K562 (cell line): ENCODE measurements at regions not wholly inside any gene's neighbourhood (a gene's known extent, or its start where the extent isn't known, plus 50 kb on each side); places are given as distances from the start of the nearest gene placed in this dataset.

Source experiments
- ATAC-seq: fragments of 200-7000 bp; cut with Tn5 transposase; 3 replicates; pipeline ENCODE4 v1.9.1; 2020; ENCODE audit warnings: moderate library complexity
- BruUV-seq: library from RNA; stranded (reverse); fragments of 400-500 nt; replicated peaks from 2 replicates; lab custom pipeline; 2021; lab: Mats Ljungman, UMichigan
- CTCF ChIA-PET: fragments of 300-600 bp; formaldehyde crosslinking; extraction: SDS; loops from one replicate; lab custom pipeline; 2021; ENCODE audit warnings: low intra/inter-chr PET ratio; lab: Yijun Ruan, JAX
- POLR2A ChIA-PET: fragments of 300-600, 350-650 bp; sonication (Branson Sonifier 250); formaldehyde crosslinking; extraction: SDS; loops from one replicate; lab custom pipeline; 2021; ENCODE audit warnings: antibody characterized with exemption, inconsistent platforms; lab: Yijun Ruan, JAX
- DNase-seq, 4 experiments: peaks; one replicate each; pipeline versions ENCODE4 v3.0.0 to v3.0.0-alpha.2; 2011 to 2018; ENCODE audit warnings: low spot score in 3 of 4, mixed read lengths in 3 of 4; ENCODE audit errors: extremely low read depth in 1 of 4
- FAIRE-seq: peaks from 2 replicates; lab custom pipeline; 2011; peaks lifted over from hg19 to GRCh38; lab: Jason Lieb, UNC
- H2AFZ ChIP-seq: 2 replicates; pipeline ENCODE4 v1.6.0; 2011; ENCODE audit warnings: low read depth, low read length, control low read depth, inconsistent platforms
- H3K27ac ChIP-seq: fragments of 200-600 bp; 3 replicates; pipeline ENCODE4 v1.8.0; 2011; ENCODE audit warnings: low read depth, mild to moderate bottlenecking, control low read depth, inconsistent platforms, low read length, moderate library complexity, mixed read lengths; ENCODE audit errors: extremely low read depth
- H3K27me3 ChIP-seq, 2 experiments: fragments of 300-600 bp in 1 of 2; 2 replicates in 1 of 2; 3 replicates in 1 of 2; pipeline versions ENCODE4 v1.6.0 to v1.8.0; 2011; ENCODE audit warnings: inconsistent platforms in 2 of 2, low read length in 2 of 2, mild to moderate bottlenecking in 1 of 2, mixed read lengths in 1 of 2, moderate library complexity in 1 of 2; ENCODE audit not compliant: control insufficient read depth in 2 of 2, insufficient read depth in 2 of 2
- H3K36me3 ChIP-seq: fragments of 300-600 bp; 3 replicates; pipeline ENCODE4 v1.8.0; 2011; ENCODE audit warnings: mild to moderate bottlenecking, low read length, inconsistent platforms; ENCODE audit not compliant: control insufficient read depth, insufficient read depth
- H3K4me1 ChIP-seq, 2 experiments: fragments of 200-600 bp in 1 of 2; replicated peaks in 1 of 2; 2 replicates in 1 of 2; 3 replicates in 1 of 2; pipeline versions ENCODE4 v1.5.1 to v1.8.0; 2011; ENCODE audit warnings: inconsistent platforms in 2 of 2, low read length in 2 of 2, mild to moderate bottlenecking in 1 of 2, mixed read lengths in 1 of 2, moderate library complexity in 1 of 2; ENCODE audit not compliant: control insufficient read depth in 2 of 2, insufficient read depth in 2 of 2
- H3K4me2 ChIP-seq: 2 replicates; pipeline ENCODE4 v1.6.1; 2011; ENCODE audit warnings: low read length, control low read depth, inconsistent platforms, mixed read lengths; ENCODE audit not compliant: insufficient read depth
- H3K4me3 ChIP-seq: fragments of 200-600 bp; sonication (generic), shearing (Covaris generic); 2 replicates; pipeline ENCODE4 v1.5.1; 2016; ENCODE audit warnings: control low read depth, inconsistent platforms
- H3K79me2 ChIP-seq: fragments of 200-600 bp; 3 replicates; pipeline ENCODE4 v1.8.0; 2011; ENCODE audit warnings: low read length, inconsistent platforms; ENCODE audit not compliant: control insufficient read depth, insufficient read depth
- H3K9ac ChIP-seq, 2 experiments: 2 replicates each; pipeline versions ENCODE4 v1.6.0 to v1.6.1; 2011; ENCODE audit warnings: low read depth in 2 of 2, low read length in 2 of 2, control low read depth in 1 of 2, inconsistent platforms in 1 of 2, mild to moderate bottlenecking in 1 of 2, mixed read lengths in 1 of 2; ENCODE audit not compliant: insufficient read depth in 1 of 2
- H3K9me1 ChIP-seq: one replicate; pipeline ENCODE4 v1.6.0; 2011; ENCODE audit warnings: inconsistent platforms, mild to moderate bottlenecking, low read length, moderate library complexity; ENCODE audit not compliant: control insufficient read depth, insufficient read depth
- H3K9me3 ChIP-seq: replicated peaks from 2 replicates; pipeline ENCODE4 v1.5.1; 2011; ENCODE audit warnings: low read depth, low read length, inconsistent platforms; ENCODE audit not compliant: control insufficient read depth, insufficient read depth
- H4K20me1 ChIP-seq: replicated peaks from 2 replicates; pipeline ENCODE4 v1.6.1; 2011; ENCODE audit warnings: low read length, inconsistent platforms, mixed read lengths; ENCODE audit not compliant: control insufficient read depth, insufficient read depth
- FIP1L1 ChIP-seq: fragments of 200-400 bp; formaldehyde crosslinking; IDR thresholded peaks from 2 replicates; pipeline ENCODE4 v1.6.1; 2018; ENCODE audit warnings: mild to moderate bottlenecking, low read depth, low read length; ENCODE audit not compliant: poor library complexity, severe bottlenecking
- MTA3 ChIP-seq: fragments of 450-650 bp; formaldehyde crosslinking; IDR thresholded peaks from 2 replicates; pipeline ENCODE4 v1.6.1; 2017; ENCODE audit warnings: mild to moderate bottlenecking, borderline replicate concordance
- RERE ChIP-seq: sonication (generic); formaldehyde crosslinking; IDR thresholded peaks from 2 replicates; pipeline ENCODE4 v1.8.0; 2023; ENCODE audit warnings: missing genetic modification reagents, mild to moderate bottlenecking, borderline replicate concordance
- RNF2 ChIP-seq: sonication (generic); IDR thresholded peaks from 2 replicates; pipeline ENCODE4 v1.6.1; 2016
- TEAD2 ChIP-seq: fragments of 450-650 bp; IDR thresholded peaks from 2 replicates; pipeline ENCODE4 v1.6.1; 2016; ENCODE audit warnings: missing genetic modification characterization, control low read depth, missing compliant biosample characterization
- ZNF174 ChIP-seq: fragments of 250-450 bp; sonication (Bioruptor Pico); IDR thresholded peaks from 2 replicates; pipeline ENCODE4 v1.4.0; 2020; ENCODE audit warnings: mild to moderate bottlenecking
- WGBS: fragments of 100-300 bp; shearing (Covaris generic); methylation state at CpG from one replicate; pipeline ENCODE4 v1.1.6; 2016; ENCODE audit warnings: low coverage, mixed read lengths; ENCODE audit not compliant: insufficient coverage; ENCODE audit errors: missing lambda C conversion rate; 5-methylcytosine and 5-hydroxymethylcytosine counted together
- in situ Hi-C: fragments of 300-500 bp; cut with MboI; formaldehyde crosslinking; loops from 4 replicates; pipeline ENCODE4 v1.15.0; 2018; ENCODE audit warnings: inconsistent platforms, mixed read lengths
- intact Hi-C: fragments of 100-400 bp; cut with micrococcal nuclease; formaldehyde crosslinking; loops from 2 replicates; pipeline ENCODE4 v1.14.2; 2022
- TF ChIP-seq, protein P1 (sequence below), 2 experiments: fragments of 150-350 bp in 1 of 2; IDR thresholded peaks; 2 replicates each; pipeline ENCODE4 v1.6.1; 2012 to 2016; ENCODE audit warnings: low read depth in 2 of 2, low read length in 2 of 2, mild to moderate bottlenecking in 1 of 2, moderate library complexity in 1 of 2

GRCh38 chr6:15882915-15883314, 220.1 kb upstream of the DTNBP1 start:
- ATAC-seq = no peak
- WGBS = 64% methylated on average over 6 of the region's 6 CpGs
- CTCF ChIA-PET = no interaction called here
- TF ChIP-seq RNF2 (no peak), MTA3 (no peak), RERE (CRISPR knock-in tag) (no peak), ZNF174 (CRISPR knock-in tag) (no peak), TEAD2 (tag) (no peak), FIP1L1 (no peak)
- TF ChIP-seq, protein P1, sequence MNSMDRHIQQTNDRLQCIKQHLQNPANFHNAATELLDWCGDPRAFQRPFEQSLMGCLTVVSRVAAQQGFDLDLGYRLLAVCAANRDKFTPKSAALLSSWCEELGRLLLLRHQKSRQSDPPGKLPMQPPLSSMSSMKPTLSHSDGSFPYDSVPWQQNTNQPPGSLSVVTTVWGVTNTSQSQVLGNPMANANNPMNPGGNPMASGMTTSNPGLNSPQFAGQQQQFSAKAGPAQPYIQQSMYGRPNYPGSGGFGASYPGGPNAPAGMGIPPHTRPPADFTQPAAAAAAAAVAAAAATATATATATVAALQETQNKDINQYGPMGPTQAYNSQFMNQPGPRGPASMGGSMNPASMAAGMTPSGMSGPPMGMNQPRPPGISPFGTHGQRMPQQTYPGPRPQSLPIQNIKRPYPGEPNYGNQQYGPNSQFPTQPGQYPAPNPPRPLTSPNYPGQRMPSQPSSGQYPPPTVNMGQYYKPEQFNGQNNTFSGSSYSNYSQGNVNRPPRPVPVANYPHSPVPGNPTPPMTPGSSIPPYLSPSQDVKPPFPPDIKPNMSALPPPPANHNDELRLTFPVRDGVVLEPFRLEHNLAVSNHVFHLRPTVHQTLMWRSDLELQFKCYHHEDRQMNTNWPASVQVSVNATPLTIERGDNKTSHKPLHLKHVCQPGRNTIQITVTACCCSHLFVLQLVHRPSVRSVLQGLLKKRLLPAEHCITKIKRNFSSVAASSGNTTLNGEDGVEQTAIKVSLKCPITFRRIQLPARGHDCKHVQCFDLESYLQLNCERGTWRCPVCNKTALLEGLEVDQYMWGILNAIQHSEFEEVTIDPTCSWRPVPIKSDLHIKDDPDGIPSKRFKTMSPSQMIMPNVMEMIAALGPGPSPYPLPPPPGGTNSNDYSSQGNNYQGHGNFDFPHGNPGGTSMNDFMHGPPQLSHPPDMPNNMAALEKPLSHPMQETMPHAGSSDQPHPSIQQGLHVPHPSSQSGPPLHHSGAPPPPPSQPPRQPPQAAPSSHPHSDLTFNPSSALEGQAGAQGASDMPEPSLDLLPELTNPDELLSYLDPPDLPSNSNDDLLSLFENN (IDR thresholded peaks at IDR 0.05; ENCODE audit: low read depth in 2 of 2, low read length in 2 of 2) = no peak

More at GRCh38 chr6:15882915-15883314, 220.1 kb upstream of the DTNBP1 start:
- no peaks in the 10 kb centered on the region for H3K27me3 ChIP-seq
- BruUV-seq = no TSS peak
- in situ Hi-C loops (no loop called here), intact Hi-C loops (no loop called here)
- H3K27ac ChIP-seq = no peak overlapping the region
- no peaks in the 10 kb centered on the region for H3K36me3 ChIP-seq
- no peaks in the 10 kb centered on the region for H3K79me2 ChIP-seq
- DNase-seq = no peak
- H3K4me3 ChIP-seq = no peak overlapping the region
- no peaks in the 10 kb centered on the region for H4K20me1 ChIP-seq
- no peak for FAIRE-seq
- no peak overlapping the region for H3K4me2 ChIP-seq
- no peaks in the 10 kb centered on the region for H3K9me3 ChIP-seq
- H3K4me1 ChIP-seq = peaks cover 0 to 21% of the 10 kb centered on the region in 2 experiments; a peak in 4 of 5 replicates
- POLR2A ChIA-PET = interaction anchor here (1.1 kb wide), 1 partner anchor 12 kb away, joined by 3 read pairs; no protein-coding TSS in a partner anchor
- peak overlapping the region in 1 of 2 experiments; percentile 43; a peak in 1 of 4 replicates for H3K9ac ChIP-seq
- H3K9me1 ChIP-seq = no peaks in the 10 kb centered on the region
- H2AFZ ChIP-seq = no peak overlapping the region
